Adrenal gland (tissue), 5 donors: ENCODE measurements at regions not wholly inside any gene's neighbourhood (a gene's known extent, or its start where the extent isn't known, plus 50 kb on each side); places are given as distances from the start of the nearest gene placed in this dataset.

Experiments
- CTCF ChIP-seq, 6 experiments: fragments of 450-650 bp in 4 of 6; fragments of 200-600 bp in 2 of 6; sonication (generic) in 1 of 6; IDR thresholded peaks; 1 replicate in 5 of 6; 2 replicates in 1 of 6; pipeline versions ENCODE4 v1.5.1 to v1.8.0; 2016 to 2021; ENCODE audit warnings: antibody characterized with exemption in 6 of 6, mild to moderate bottlenecking in 2 of 6, moderate library complexity in 1 of 6
- POLR2A ChIP-seq, 2 donors: fragments of 450-650 bp; IDR thresholded peaks; one replicate each; pipeline ENCODE4 v1.6.1; 2017; ENCODE audit warnings: antibody characterized with exemption in 2 of 2, mild to moderate bottlenecking in 2 of 2, moderate library complexity in 1 of 2
- donor health status: DM: no; HTN: no; CAD: no.

DNA sequence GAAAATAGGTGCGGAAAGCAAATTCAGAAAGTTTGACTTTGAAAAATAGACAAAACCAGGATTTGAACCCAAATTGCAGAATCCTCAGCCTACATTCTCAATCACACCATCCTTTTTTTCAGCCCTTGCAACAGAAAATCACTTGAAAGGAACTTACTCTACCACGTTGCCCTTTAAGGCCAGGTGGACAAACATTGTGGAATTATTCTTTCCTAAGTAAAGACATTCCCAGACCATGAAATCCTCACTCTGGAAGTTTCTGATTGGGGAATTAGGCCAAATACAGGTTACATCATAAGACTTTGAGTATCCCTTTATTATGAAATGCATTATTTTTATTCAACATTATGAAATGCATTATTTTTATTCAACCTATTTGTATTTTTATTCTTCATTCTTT, 259.4 kb downstream of the RAD51AP2 start:
- no peak for TF ChIP-seq CTCF (IDR thresholded peaks at IDR 0.05)
- TF ChIP-seq POLR2A (IDR thresholded peaks at IDR 0.05), result no peak
